ENCODE measurements at regions not wholly inside any gene's neighbourhood (a gene's known extent, or its start where the extent isn't known, plus 50 kb on each side); places are given as distances from the start of the nearest gene placed in this dataset.

- TF ChIP-seq CTCF (IDR thresholded peaks at IDR 0.05; ENCODE audit: poor library complexity, severe bottlenecking): no peak
- TF ChIP-seq, protein P1, sequence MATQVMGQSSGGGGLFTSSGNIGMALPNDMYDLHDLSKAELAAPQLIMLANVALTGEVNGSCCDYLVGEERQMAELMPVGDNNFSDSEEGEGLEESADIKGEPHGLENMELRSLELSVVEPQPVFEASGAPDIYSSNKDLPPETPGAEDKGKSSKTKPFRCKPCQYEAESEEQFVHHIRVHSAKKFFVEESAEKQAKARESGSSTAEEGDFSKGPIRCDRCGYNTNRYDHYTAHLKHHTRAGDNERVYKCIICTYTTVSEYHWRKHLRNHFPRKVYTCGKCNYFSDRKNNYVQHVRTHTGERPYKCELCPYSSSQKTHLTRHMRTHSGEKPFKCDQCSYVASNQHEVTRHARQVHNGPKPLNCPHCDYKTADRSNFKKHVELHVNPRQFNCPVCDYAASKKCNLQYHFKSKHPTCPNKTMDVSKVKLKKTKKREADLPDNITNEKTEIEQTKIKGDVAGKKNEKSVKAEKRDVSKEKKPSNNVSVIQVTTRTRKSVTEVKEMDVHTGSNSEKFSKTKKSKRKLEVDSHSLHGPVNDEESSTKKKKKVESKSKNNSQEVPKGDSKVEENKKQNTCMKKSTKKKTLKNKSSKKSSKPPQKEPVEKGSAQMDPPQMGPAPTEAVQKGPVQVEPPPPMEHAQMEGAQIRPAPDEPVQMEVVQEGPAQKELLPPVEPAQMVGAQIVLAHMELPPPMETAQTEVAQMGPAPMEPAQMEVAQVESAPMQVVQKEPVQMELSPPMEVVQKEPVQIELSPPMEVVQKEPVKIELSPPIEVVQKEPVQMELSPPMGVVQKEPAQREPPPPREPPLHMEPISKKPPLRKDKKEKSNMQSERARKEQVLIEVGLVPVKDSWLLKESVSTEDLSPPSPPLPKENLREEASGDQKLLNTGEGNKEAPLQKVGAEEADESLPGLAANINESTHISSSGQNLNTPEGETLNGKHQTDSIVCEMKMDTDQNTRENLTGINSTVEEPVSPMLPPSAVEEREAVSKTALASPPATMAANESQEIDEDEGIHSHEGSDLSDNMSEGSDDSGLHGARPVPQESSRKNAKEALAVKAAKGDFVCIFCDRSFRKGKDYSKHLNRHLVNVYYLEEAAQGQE (IDR thresholded peaks at IDR 0.05; ENCODE audit: borderline replicate concordance): no peak
- no peak for TF ChIP-seq SMC3 (conservative IDR thresholded peaks at IDR 0.05; ENCODE audit: poor library complexity)
- TF ChIP-seq POLR2AphosphoS5 (IDR thresholded peaks at IDR 0.05): no peak
- TF ChIP-seq MXI1 (conservative IDR thresholded peaks at IDR 0.05; ENCODE audit: poor library complexity, severe bottlenecking): no peak
These were observed 281.3 kb upstream of the ZP4 start for GRCh38 chr1:238171985-238172384.

Measured in neural cell (in vitro differentiated cells).